ENCODE measurements at regions not wholly inside any gene's neighbourhood (a gene's known extent, or its start where the extent isn't known, plus 50 kb on each side); places are given as distances from the start of the nearest gene placed in this dataset.

DNA sequence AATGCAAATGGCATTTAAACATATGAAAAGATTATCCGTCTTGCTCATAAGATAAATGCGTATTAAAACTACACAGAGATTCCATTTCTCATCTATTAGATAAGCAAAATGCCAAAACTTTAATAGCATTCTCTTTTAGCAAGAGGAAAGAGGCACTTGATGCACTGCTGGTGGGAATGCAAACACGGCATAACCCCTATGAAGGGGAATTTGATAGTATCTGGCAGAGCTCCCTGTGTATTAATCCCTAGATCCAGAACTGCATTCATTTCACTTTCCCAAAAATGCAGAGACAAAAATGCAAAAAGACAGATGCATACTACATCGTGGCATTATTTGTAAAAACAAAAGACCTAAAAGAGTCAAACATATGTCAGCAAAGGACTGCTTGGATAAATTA is 193.6 kb upstream of the STARD13 start:
- no peak overlapping the region for H2BK5ac ChIP-seq (ENCODE audit: insufficient read length, low read length)
- no peak overlapping the region for H2BK12ac ChIP-seq (ENCODE audit: insufficient read length, low read depth, low read length)
- WGBS (ENCODE audit: extremely low coverage, insufficient read length, low lambda C conversion rate): no CpG with 5 or more reads among the region's 4 CpGs
- H4K5ac ChIP-seq (ENCODE audit: insufficient read length, low read depth, low read length): no peak overlapping the region
- H2BK15ac ChIP-seq (ENCODE audit: low read depth, low read length): no peak overlapping the region
- Mint-ChIP-seq H3K27ac (no peak overlapping the region), H3K9me3 (peaks cover 17 to 29% of the 10 kb centered on the region in 2 experiments), H3K36me3 (ENCODE audit: insufficient read depth in 1 of 3, low read depth in 3 of 3) (peaks cover 13 to 28% (median 21%) of the 10 kb centered on the region in 3 experiments), H3K4me1 (no peaks in the 10 kb centered on the region), H3K4me3 (no peak overlapping the region), H3K27me3 (ENCODE audit: low read depth) (peaks cover 2% of the 10 kb centered on the region; the same call in 1 of the 2 replicates)
- peaks cover 16% of the 10 kb centered on the region for H3K9me3 ChIP-seq (ENCODE audit: control insufficient read depth, low read depth, low read length)
- H4K91ac ChIP-seq (ENCODE audit: insufficient read length, low read depth, low read length): no peak overlapping the region
- H3K27ac ChIP-seq (ENCODE audit: insufficient read length, low read depth, low read length): no peak overlapping the region
- TF ChIP-seq, protein P1, sequence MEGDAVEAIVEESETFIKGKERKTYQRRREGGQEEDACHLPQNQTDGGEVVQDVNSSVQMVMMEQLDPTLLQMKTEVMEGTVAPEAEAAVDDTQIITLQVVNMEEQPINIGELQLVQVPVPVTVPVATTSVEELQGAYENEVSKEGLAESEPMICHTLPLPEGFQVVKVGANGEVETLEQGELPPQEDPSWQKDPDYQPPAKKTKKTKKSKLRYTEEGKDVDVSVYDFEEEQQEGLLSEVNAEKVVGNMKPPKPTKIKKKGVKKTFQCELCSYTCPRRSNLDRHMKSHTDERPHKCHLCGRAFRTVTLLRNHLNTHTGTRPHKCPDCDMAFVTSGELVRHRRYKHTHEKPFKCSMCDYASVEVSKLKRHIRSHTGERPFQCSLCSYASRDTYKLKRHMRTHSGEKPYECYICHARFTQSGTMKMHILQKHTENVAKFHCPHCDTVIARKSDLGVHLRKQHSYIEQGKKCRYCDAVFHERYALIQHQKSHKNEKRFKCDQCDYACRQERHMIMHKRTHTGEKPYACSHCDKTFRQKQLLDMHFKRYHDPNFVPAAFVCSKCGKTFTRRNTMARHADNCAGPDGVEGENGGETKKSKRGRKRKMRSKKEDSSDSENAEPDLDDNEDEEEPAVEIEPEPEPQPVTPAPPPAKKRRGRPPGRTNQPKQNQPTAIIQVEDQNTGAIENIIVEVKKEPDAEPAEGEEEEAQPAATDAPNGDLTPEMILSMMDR (conservative IDR thresholded peaks at IDR 0.05): no peak
- no peak overlapping the region for H2BK120ac ChIP-seq (ENCODE audit: low read depth, low read length, poor library complexity, severe bottlenecking)
- no peak overlapping the region for H2BK20ac ChIP-seq (ENCODE audit: low read depth, low read length, poor library complexity, severe bottlenecking)
- no peak overlapping the region for H4K8ac ChIP-seq (replicated peaks; ENCODE audit: insufficient read length, low read depth, low read length)
- H3T11ph ChIP-seq (ENCODE audit: low read length): no peak overlapping the region
- no peak overlapping the region for H3K56ac ChIP-seq (ENCODE audit: insufficient read length, low read depth, low read length)
- no peak overlapping the region for H3K14ac ChIP-seq (ENCODE audit: insufficient read depth, low read length)
- H3K9ac ChIP-seq (ENCODE audit: extremely low read depth, insufficient read length, low read length): no peak overlapping the region
- DNase-seq: no peak
- H2AFZ ChIP-seq (ENCODE audit: low read length): no peak overlapping the region
- no peaks in the 10 kb centered on the region for H3K23me2 ChIP-seq (ENCODE audit: insufficient read length, low read depth, low read length, poor library complexity, severe bottlenecking)
- H3K4ac ChIP-seq (ENCODE audit: low read depth, low read length): no peak overlapping the region
- H4K20me1 ChIP-seq (ENCODE audit: control insufficient read depth, insufficient read depth, insufficient read length): no peaks in the 10 kb centered on the region
- H3K18ac ChIP-seq (ENCODE audit: insufficient read length, low read depth, low read length): no peak overlapping the region
- no peaks in the 10 kb centered on the region for H3K79me1 ChIP-seq (ENCODE audit: insufficient read depth, low read depth, low read length, poor library complexity, severe bottlenecking)
- H3K4me1 ChIP-seq (ENCODE audit: insufficient read depth, low read length): no peaks in the 10 kb centered on the region
- H3K23ac ChIP-seq (ENCODE audit: insufficient read length, low read depth, low read length): no peak overlapping the region
- no peak overlapping the region for H3K4me2 ChIP-seq (ENCODE audit: insufficient read depth, insufficient read length, low read length)
- no peaks in the 10 kb centered on the region for H3K27me3 ChIP-seq (ENCODE audit: insufficient read depth, low read length)
- no peak overlapping the region for H2AK5ac ChIP-seq (ENCODE audit: insufficient read length, low read length)
- no peaks in the 10 kb centered on the region for H3K79me2 ChIP-seq (ENCODE audit: insufficient read depth, low read length)
